ENCODE measurements at regions not wholly inside any gene's neighbourhood (a gene's known extent, or its start where the extent isn't known, plus 50 kb on each side); places are given as distances from the start of the nearest gene placed in this dataset.
A peak's percentile ranks its signal among the peaks of the same experiment; 100 is the strongest.
"Not testable (repeated sequence)": the region's sequence is repeated elsewhere in the genome, so short reads cannot be mapped to it uniquely, and the experiment has no call there.

DNA sequence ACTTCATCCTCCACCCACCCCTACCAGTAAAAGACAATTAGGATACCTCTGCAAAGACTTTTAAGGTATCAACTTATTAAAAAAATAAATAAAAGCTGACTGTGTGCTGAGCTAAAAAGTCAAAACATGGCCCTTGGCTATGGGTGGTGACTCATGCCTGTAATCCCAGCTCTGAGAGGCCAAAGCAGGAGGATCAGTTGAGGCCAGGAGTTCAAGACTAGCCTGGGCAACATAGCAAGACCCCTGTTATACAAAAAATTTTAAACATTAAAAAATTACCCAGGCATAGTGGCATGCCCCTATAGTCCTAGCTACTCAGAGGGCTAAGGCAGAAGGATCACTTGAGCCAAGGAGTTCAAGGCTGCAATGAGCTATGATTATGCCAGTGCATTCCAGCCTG lies 110.8 kb upstream of the FOXN2 start:
- H3K4me3 ChIP-seq (ENCODE audit: control insufficient read depth, low read depth, low read length): no peak overlapping the region
- no peak for DNase-seq (ENCODE audit: low read depth)
- TF ChIP-seq, protein P1, sequence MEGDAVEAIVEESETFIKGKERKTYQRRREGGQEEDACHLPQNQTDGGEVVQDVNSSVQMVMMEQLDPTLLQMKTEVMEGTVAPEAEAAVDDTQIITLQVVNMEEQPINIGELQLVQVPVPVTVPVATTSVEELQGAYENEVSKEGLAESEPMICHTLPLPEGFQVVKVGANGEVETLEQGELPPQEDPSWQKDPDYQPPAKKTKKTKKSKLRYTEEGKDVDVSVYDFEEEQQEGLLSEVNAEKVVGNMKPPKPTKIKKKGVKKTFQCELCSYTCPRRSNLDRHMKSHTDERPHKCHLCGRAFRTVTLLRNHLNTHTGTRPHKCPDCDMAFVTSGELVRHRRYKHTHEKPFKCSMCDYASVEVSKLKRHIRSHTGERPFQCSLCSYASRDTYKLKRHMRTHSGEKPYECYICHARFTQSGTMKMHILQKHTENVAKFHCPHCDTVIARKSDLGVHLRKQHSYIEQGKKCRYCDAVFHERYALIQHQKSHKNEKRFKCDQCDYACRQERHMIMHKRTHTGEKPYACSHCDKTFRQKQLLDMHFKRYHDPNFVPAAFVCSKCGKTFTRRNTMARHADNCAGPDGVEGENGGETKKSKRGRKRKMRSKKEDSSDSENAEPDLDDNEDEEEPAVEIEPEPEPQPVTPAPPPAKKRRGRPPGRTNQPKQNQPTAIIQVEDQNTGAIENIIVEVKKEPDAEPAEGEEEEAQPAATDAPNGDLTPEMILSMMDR (conservative IDR thresholded peaks at IDR 0.05; ENCODE audit: control insufficient read depth, insufficient read depth, low read depth, low read length): no peak

DNA sequence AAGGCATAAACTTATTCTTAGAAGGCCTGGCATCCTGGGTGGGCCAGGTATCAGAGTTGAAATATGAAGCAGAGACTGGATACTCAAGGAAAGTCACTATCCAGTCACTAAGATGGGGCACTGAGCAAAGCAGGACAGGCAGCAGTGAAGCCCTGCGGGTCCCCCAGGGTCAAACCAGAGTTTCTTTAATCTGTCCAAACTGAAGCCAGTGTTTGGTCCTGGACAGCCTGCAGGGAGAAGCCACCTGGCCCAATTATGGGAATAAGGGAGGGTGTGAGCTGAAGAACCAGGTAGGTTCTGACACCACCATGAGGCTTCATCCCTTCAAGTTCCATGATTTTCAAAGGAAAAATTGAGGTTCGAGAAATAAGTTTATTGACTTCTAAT lies 109.7 kb upstream of the FOXN2 start:
- no peak for DNase-seq (ENCODE audit: low read depth)
- H3K4me3 ChIP-seq (ENCODE audit: control insufficient read depth, low read depth, low read length): no peak overlapping the region
- TF ChIP-seq, protein P1 (conservative IDR thresholded peaks at IDR 0.05; ENCODE audit: control insufficient read depth, insufficient read depth, low read depth, low read length): no peak

DNA sequence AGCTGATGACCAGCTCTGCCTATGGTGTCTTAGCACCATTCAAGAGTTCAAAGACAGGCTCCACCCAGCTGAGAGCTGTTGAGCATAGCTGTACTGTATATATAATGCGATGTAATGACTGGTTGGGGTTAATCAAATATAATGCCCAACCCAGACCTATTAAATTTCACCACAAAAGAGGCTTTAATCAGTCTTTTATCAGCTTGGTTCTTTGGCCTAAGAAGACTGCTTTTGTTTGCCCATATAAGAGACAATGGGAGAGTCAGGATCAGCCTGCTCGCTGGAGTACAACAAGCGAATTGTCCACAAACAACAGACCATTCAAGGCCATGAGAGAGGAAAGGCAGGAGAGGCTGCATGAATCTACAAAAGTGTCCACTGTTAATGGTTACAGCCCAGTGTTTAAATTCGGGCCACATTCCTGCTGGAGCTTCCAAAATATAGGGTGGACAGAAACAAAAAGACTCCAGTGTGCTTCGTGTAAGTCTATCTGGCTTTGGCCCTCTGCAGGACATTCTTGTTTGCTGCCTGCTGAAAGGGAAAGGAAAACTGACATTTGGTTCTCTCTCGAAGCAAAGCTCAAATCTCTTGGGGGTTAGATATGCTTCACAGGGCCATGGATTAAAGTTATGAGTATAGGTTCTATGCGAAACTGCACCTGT lies 109.2 kb upstream of the FOXN2 start:
- H3K4me3 ChIP-seq (ENCODE audit: control insufficient read depth, low read depth, low read length): no peak overlapping the region
- TF ChIP-seq, protein P1 (conservative IDR thresholded peaks at IDR 0.05; ENCODE audit: control insufficient read depth, insufficient read depth, low read depth, low read length): peak; percentile 3
- DNase-seq (ENCODE audit: low read depth): no peak

DNA sequence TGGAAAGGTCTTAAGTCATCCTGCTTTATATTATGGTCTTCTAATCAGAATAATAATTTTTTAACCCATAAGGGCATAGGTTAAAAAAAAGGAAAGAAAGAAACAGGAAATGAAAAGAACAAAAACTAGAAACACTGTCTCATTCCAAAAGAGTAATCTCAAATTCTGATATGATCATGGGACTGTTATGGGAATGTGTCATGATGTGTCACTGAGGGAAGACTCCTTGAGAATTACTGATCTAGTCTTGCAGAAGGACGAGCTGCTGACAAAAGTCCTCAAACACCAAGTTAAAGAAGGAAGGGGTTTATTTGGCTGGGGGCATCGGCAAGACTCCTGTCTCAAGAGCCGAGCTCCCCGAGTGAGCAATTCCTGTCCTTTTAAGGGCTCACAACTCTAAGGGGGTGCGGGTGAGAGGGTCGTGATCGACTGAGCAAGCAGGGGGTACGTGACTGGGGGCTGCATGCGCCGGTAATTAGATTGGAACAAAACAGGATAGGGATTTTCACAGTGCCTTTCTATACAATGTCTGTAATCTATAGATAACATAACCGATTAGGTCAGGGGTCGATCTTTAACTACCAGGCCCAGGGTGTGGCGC lies 108.3 kb upstream of the FOXN2 start:
- H3K4me3 ChIP-seq (ENCODE audit: control insufficient read depth, low read depth, low read length): not testable (repeated sequence)
- DNase-seq (ENCODE audit: low read depth): peak; percentile 30

DNA sequence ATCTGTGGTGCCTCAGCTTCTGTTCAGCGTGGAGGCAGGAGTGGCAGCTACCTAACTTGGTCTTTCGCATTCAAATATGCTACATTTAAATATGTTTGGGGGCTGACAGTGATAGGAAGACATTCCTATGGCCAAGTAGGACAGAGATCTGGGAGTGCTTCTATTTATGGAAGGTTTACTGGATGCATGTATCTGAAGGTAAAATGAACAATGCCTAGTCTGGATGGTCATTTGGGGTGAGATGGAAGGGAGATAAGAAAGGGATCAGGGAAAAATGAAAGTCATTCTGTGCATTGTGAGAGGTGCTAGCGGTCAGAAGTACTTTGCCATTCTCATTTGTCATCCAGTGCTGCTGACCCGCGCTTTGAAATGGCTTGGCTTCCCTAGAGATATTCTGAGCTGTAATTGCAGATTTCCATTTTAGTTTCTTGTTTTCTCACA lies 107.3 kb upstream of the FOXN2 start:
- H3K4me3 ChIP-seq (ENCODE audit: control insufficient read depth, low read depth, low read length): no peak overlapping the region
- DNase-seq (ENCODE audit: low read depth): no peak
- TF ChIP-seq, protein P1 (conservative IDR thresholded peaks at IDR 0.05; ENCODE audit: control insufficient read depth, insufficient read depth, low read depth, low read length): no peak

DNA sequence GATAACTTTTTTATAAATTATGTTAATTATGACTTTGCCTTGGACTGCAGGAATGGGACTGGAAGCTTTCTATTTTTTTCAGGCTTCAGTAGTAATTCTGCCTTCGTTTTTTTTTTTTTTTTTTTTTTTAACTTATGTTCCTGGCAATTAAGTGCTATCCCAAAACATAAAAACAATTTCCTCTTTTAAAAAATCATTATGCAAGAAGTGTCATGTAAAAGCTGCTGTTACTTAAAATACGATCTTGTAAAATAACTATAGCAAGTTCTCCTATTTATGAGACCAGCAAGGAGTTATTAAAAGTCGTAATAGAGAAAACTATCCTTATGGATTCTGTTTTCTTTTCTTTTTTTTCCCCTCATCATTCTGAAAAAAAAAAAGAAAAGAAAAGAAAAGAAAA lies 106.6 kb upstream of the FOXN2 start:
- DNase-seq (ENCODE audit: low read depth): no peak
- TF ChIP-seq, protein P1 (conservative IDR thresholded peaks at IDR 0.05; ENCODE audit: control insufficient read depth, insufficient read depth, low read depth, low read length): no peak
- no peak overlapping the region for H3K4me3 ChIP-seq (ENCODE audit: control insufficient read depth, low read depth, low read length)

DNA sequence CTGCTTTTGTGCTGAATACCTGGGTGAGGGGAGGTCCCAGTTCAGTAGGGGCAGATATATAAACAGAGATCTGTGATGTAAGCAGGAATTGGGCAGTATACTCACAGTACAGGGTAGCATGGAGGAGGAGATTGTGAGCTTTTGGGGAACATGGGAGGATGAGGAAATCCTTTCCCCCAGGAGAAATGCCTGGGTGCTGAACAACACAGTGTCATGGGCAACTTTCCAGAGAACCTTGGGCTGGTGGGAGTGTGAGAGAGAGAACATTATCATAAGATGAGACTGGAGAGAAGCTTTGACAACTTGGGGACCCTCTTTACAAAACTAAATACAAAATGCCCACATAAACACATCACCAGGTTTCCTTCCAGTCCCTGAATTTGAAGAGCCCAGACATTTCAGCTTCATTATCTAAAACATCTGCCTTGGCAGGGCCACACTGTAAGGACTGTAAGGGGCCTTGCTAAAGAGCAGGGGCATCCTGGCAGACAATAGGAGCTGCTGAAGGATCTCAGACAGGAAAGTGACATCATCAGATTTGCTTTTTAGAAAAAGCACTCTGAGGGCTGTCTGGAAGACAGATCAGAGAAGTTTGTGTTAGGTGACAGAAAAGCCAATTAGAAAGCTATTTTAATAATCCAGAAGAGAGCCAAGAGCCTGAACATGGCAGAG lies 105.1 kb upstream of the FOXN2 start:
- TF ChIP-seq, protein P1 (conservative IDR thresholded peaks at IDR 0.05; ENCODE audit: control insufficient read depth, insufficient read depth, low read depth, low read length): no peak
- H3K4me3 ChIP-seq (ENCODE audit: control insufficient read depth, low read depth, low read length): no peak overlapping the region
- peak; percentile 70 for DNase-seq (ENCODE audit: low read depth)

Data from fibroblast of mammary gland (primary cell).